HG03103 (cell line): ENCODE measurements at regions not wholly inside any gene's neighbourhood (a gene's known extent, or its start where the extent isn't known, plus 50 kb on each side); places are given as distances from the start of the nearest gene placed in this dataset.

Experiments used
- ATAC-seq: cut with Tn5 transposase; IDR thresholded peaks from one replicate; pipeline ENCODE4 v1.9.1; 2021; ENCODE audit warnings: low read depth; ENCODE audit not compliant: unreplicated experiment

DNA sequence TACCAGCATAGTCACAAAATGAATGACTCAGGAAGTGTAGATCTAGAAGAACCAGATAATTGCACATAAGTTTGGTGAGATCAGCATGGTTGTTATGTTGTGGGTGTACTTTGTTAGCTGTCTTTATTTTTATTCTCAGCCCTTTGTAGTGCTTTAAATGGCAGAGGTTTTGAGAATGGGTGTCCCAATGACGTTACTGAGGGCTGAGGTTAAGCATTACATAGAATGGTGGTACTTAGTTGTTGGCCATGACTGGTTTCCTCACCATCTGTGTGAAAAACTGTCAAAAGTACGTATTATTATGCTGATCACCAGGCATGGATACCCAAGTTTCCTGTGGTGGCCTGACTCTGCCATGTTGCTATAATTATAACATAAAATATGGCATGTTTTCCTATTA lies 165.8 kb downstream of the UBE2E3 start:
- no peak for ATAC-seq

- ATAC-seq, result no peak
Measured at GRCh38 chr2:181149056-181149455, 168.7 kb downstream of the UBE2E3 start.

DNA sequence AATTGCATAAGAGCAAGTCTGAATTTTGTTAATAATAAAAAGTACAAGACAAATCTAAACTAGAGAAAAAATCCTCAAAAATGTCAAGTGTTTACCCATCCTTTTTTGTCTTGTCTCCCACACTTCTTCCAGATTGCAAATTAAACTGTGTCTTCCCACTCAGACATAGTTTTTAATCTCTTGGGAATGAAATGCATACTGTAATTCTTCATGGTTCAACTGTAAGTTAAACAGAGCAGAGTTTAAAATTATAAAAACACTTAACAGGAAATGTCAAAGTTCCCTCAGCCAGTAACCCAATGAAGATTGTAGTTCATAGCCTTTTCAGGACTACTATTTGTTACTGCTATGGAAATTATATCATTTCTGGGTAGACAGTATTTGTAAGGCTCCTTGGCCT lies 171.8 kb downstream of the UBE2E3 start:
- no peak for ATAC-seq

DNA sequence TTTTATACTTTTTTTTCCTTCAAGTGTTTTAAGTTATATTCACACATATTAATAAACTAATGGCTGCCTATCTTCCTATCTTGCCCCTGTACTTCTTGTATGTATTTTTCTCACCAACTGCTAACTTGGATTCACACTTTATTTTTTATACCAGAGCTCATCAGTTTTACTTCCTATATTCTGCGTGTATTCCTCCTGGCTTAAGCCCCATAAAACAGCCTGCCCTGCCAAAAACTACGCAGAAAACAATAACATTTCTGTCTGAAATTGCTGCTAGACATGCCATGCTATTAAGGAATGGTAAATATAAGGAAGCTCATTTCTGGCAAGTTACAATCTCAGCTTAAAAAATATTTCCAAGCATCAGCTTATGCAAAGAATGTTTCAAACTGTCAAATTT lies 172.3 kb downstream of the UBE2E3 start:
- no peak for ATAC-seq

DNA sequence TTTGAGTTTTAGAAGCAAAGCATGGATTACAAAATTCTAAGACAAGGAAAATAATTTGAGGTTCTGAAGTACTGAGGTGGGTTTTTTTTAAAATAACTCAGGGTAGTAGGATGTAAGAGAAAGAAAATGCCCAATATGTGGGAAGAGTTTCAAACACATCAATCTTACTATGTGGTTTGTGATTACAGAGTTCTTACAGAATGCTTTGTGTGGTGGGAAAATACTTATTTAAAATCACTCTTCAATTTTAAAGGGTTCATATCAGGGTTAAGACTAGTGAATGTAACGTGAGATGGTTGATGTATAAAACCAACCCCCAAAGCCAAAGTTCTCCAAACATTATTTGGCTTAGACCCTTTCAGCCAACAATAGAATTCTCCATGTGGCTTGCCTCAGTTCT lies 173.5 kb downstream of the UBE2E3 start:
- no peak for ATAC-seq

- no peak for ATAC-seq
Measured at GRCh38 chr2:181157326-181157725, 176.9 kb downstream of the UBE2E3 start.

GRCh38 chr2:181158427-181158826 lies 178.0 kb downstream of the UBE2E3 start:
- no peak for ATAC-seq

DNA sequence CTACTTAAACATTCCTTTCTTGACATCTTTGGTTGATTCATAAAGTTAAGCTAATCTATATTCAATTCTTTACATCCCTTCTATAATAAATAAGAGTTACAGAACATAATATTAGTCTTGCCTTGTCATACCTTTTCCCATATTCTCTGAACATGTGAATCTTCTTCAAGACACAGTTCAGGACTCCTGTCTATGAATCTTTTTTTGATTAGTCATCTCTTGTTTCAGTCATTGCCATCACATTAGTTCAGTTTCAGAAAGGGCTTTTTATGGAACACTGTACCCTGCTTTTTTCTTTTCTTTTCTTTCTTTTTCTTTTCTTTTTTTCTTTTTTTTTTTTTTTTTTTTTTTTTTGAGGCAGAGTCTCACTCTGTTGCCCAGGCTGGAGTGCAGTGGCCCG lies 181.2 kb downstream of the UBE2E3 start:
- no peak for ATAC-seq

DNA sequence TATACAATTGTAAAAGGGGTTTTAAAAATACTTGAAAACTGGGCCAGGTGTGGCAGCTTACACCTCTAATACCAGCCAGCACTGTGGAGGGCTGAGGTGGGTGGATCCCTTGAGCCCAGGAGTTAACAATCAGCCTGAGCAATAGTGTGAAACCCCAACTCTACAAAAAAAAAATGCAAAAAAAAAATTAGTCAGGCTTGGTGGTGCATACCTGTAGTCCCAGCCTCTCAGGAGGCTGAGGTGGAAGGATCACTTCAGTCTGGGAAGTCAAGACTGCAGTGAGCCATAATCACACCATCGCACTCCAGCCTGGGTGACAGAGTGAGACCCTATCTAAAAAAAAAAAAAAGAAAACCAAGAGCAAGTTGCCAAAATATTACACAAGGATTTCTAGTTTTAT lies 182.7 kb downstream of the UBE2E3 start:
- no peak for ATAC-seq

DNA sequence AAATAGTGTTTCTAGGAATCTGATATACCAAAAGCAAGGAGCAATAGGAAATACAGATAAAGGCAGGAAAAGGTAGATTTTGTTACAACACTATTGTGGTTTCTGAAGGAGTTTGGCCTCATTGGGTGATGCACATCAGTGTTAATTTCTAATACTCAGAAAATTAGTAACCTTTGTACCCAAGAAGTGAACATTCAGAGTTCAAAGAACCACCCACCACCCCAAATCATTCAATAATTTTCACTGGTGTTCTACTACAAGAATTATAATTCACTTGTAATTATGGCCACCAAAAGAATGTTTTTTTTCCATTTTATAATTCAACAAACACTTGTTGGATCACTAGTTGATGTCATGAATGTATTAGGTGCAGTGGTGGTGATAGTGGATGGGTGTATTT lies 183.3 kb downstream of the UBE2E3 start:
- no peak for ATAC-seq

DNA sequence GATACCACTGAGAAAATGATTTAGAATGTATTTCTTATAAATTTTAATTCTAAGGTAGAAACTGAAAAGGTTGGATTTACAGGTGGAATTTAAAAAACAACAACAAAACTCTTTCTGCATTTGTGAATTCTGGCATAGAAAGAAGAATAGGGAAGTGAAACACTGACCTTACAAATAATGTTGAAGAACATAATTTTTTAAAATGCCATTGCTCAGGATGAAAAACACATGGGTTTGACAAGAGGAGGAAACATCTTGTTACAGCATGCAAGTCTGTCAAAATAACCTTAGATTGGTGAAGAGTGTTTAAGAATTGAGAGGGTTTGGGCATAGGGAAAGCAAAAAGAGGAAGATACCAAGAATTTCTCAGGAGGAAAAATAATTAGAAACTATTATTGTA lies 184.3 kb downstream of the UBE2E3 start:
- peak; percentile 62 for ATAC-seq

- peak; percentile 64 for ATAC-seq
Measured at GRCh38 chr2:181165199-181165868, 184.9 kb downstream of the UBE2E3 start.

GRCh38 chr2:181169503-181169902 lies 189.1 kb downstream of the UBE2E3 start:
- ATAC-seq, result no peak

- ATAC-seq, result no peak
Measured at GRCh38 chr2:181170256-181170655, 189.9 kb downstream of the UBE2E3 start.

- ATAC-seq, result no peak
Measured at GRCh38 chr2:181172676-181173075, 192.3 kb downstream of the UBE2E3 start.

- no peak for ATAC-seq
Measured at GRCh38 chr2:181174611-181175580, 194.5 kb downstream of the UBE2E3 start.

GRCh38 chr2:181176540-181176939 lies 196.1 kb downstream of the UBE2E3 start:
- ATAC-seq, result no peak

DNA sequence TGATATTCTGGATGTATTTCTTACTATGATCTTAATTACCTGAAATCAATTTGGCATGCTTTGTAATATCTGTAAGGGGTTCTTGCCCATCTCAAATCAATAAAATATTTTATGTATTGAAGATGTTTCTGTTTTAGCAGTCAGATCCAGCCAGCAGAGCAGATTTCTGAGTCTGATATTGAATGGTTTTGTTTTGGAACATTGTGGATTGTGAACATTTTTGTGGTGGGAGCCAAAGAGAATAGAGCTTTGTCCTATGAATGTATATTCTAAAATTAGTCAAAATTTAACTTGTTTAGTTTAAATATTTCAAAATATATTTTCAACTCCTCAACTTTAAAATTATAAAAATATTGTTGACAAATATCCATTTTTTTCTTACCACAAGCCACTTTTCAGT lies 197.0 kb downstream of the UBE2E3 start:
- ATAC-seq, result no peak

DNA sequence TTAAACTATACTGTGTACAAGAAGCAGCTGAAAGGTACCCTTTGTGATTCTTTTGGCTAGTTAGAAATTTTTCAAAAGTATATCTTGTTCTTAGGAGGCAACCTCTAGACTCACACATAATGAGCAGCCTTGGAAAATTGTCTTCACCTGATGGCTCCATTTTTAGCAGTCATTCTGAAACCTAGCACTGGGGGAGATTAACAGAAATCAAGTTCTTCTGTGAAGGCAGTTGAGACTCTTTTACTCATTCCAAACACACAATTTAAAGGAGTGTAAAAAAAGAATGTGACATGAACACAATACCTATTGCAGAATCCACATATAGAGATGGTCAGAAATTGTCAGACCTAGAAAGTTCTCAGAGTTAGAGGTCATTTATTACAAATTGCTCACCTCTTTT lies 197.7 kb downstream of the UBE2E3 start:
- no peak for ATAC-seq

- peak; percentile 70 for ATAC-seq
Measured at GRCh38 chr2:181178823-181179412, 198.5 kb downstream of the UBE2E3 start.

GRCh38 chr2:181183878-181184542 lies 203.6 kb downstream of the UBE2E3 start:
- peak; percentile 100 for ATAC-seq
